NCI-H2196 (cell line): ENCODE measurements at regions not wholly inside any gene's neighbourhood (a gene's known extent, or its start where the extent isn't known, plus 50 kb on each side); places are given as distances from the start of the nearest gene placed in this dataset.

ENCODE experiments used
- DNase-seq: peaks from one replicate; lab custom pipeline; 2025; ENCODE audit not compliant: unreplicated experiment; lab: John Stamatoyannopoulos, UW

DNA sequence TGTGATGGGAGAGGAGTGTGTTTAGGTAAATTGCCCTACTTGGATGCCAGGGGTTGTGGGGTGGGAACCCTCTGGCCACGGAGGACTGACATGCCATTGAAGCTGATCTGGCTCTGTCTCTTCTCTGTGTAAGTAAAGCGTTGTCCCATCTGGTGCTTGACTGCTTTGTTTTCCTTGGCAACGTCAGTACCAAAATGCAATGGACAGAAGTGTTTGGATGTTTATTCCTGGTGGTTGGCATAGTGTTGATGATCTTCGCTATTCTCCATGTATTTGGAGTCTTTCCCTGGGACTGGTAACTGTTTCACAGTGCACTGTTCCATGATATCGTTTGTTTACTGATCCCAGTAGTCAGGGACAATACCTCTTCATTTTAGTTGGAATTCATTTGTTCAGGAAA lies 130.5 kb upstream of the MCTP2 start:
- DNase-seq = no peak

DNA sequence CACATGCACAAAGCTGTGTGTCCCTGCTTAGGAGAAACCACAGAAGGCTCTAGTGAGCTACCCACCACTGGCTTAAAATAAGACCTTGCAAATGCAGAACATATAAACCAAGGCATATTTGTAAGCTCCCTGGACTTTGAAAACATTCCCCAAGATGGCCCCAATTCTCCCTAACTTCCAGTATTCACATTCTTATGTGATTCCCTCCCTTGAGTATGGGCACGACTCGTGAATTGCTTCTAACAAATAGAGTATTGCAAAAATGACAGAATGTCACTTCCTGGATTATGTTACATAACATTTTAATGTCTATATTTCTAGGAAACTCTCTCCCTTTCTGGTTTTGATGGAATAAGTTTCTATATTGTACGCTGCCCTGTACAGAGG lies 131.8 kb upstream of the MCTP2 start:
- DNase-seq = no peak

DNA sequence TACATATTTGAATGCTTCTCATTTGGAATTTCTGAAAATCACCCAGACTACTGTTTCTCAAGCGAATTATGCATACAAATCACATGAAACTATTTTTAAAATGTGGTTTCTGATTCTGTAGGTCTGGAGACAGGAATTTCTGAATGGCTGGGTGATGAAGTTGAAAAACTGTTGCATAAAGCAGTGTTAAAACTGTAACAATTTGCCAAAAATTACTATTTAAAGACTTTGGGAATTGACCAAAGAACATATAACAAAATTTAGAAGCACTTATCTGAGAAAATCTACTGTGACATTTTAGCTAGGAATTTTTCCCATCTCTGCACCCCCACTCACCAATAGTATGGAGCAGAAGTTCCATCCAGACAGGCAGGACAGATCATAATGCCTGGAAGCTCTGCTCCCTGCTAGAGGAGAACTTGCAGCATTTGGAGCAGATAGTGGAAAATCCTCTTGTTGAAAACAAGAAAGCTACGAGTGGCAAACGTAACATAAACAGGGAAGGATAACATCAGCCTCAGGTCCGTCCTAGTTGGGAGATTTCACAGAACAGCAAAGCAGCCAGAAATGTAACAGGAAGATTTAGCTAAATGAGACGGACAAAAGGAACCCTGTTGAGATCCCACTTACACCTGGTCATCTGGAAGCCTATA lies 132.3 kb upstream of the MCTP2 start:
- DNase-seq = no peak

DNA sequence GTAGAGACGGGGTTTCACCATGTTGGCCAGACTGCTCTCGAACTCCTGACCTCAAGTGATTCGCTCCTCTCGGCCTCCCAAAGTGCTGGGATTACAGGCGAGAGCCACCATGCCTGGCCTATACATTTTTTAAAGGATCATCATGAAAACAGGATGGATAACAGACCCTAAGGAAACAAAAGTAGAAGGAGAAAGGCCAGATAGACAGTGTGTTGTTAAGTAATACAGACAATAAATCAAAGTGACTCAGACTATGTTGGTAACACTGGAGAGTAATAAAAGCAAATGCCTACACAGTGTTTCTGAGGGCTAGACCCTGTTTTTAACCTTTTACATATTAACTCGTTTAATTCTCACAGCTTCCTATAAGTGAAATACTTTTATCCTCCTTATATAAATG lies 133.8 kb upstream of the MCTP2 start:
- no peak for DNase-seq

DNA sequence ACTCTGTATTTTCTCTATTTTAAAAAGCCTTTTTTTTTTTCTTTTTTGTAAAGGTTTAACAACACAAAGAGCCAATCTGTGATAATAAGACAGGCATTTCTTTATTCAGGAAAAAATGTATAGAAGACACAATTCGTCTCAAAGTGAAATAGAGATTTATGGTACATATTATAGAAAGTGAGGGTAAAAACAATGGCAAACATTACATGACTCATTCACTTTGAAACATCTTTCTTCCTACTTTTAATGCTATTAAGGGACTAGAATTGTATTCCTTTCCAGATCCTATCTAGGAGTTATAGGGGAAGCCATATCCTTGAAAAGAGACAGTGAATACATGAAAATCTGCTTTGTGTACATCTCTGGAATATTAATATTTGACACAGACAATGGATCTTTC lies 137.1 kb upstream of the MCTP2 start:
- no peak for DNase-seq

DNA sequence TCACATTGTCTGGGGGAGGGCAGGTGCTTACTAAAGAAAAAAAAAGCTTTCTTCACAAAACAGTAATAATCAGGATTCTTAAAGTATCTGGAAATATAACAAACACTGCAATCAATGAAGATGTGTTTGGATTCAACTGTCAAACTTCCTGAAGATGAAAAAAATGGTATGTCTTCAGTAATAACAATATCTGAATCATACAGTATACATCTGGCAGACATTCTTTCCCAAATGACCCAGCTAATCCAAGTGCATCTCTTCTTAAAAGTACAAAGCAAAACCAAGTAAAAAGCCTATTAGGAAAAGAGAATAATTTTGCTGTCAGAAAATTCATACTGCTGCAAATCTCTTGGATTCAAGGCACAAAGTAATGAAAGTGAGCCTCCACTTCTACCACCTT lies 145.0 kb upstream of the MCTP2 start:
- DNase-seq = no peak

DNA sequence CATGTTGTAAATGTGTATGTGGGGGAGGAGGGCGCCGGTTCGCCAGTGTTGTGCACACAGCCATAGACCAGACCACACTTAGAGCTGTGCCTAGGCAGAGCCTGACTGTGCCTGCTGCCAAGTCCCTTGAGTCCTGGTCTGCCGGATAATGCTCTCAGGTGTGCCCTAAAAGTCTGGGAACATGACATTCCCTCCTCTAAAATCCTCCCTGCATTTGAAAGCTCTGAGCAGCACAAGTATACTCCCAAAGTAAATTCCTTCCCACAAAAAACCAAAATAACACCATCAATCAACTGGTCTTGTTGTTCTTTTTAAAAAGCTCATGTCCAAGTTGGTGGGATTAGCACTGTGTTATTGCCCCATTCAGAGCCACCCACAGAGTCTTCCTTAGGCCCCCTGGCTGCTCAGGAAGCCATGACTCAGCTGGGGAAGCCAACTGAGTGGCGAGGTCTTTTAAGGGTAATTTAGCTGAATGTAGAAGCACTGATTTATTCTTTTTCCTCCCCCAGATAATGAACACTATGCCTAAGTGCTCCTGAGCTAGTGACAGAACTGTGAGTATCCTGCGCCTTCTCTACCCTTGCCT lies 147.8 kb upstream of the MCTP2 start:
- DNase-seq = no peak

DNA sequence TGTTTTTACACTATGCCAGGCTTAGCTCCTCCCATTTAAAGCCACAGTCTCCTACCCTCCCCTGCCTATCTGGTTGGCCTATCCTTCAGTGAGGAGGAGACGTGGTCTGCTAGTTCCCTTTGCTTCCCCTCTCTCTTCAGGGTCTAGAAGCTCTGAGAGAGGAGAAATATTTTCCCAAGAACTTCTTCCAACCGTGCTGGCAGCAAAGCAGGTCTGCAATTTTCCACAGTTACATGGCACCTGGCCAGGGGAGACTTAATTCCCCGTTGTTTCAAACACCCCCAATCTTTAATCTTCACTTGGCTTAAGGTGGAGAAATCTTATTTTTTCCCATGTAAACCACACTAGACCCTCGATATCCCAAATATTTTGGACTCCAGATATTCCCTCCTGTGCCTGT lies 149.5 kb upstream of the MCTP2 start:
- no peak for DNase-seq

DNA sequence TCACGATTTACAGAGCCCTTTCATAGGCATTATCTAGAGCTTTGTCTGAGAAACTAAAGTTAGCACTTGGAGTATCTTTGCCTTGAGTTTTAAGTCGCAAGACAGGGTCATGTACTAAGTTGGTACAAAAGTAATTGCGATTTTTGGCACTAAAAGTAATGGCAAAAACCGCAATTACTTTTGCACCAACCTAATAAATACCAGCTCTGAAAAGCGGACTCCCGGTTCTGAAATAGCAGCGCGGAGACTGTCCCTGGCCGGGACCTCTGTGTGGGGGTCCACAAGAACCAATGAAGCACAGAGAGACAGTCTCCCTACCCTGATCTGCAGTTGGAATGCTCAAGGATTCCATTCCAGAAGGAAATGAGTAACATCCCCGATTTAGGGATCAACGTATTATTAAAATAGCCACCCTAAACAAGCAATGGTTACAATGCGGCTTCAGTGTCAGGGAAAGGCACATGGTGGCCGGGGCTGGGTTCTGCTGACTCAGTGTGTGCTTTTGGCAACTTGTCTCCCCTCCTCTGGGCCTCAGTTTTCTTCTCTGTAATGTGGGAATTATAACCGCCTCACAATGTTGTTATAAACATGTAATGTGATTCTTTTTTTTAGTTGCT lies 150.3 kb upstream of the MCTP2 start:
- DNase-seq = no peak

DNA sequence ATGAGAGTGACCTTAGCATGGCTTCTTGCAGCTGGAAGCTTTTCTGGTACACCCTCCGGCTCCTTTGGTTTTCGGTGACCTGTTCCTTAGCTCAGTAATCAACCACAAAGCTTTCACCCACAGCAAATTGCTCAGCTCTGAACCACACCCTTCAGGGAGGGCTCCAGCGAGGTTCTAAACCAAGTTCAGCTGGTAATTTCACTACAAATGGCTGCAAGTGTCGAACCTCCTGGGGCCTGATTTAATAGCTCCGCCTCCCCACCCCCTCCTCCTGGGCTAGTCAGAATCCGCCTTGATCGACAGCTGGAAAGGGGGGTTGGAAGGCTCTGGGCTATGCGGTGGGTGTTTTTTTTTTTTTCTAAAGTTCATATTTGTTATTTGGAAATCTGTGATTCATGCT lies 150.9 kb upstream of the MCTP2 start:
- DNase-seq = no peak

DNA sequence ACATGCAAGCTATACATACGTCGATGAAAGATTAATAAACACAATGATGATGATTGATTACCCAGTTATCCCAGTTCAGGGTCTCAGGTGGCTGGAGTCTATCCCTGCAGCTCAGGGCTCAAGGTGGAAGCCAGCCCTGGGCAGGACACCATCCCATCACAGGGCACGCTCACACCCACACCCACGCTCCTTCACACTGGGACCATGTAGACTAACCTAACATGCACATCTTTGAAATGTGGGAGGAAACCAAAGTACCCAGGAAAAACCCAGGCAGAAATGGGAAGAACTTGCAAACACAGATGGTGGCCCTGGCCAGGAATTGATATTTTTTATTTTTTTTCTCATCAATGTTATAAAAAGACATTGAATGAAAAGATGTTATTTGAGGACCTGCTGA lies 151.4 kb upstream of the MCTP2 start:
- no peak for DNase-seq

DNA sequence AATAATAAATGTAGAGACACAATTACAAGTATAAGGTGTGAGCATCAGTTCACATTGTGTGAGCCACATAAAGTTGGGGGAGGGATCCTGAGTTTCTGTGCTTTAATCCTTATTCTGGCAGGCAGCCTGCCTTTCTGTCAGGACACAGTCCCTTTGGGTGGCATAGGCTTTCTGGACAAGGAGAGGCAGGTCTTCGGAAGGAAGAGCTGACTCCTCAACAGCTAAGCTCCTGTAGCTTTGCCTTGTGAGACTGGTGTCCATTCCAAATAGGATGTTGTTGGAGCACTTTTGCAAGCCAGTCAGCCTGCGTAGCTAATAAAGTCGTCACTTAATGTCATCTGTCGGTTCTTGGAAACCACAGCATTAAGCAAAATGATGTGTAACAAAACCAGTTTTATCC lies 151.9 kb upstream of the MCTP2 start:
- no peak for DNase-seq

DNA sequence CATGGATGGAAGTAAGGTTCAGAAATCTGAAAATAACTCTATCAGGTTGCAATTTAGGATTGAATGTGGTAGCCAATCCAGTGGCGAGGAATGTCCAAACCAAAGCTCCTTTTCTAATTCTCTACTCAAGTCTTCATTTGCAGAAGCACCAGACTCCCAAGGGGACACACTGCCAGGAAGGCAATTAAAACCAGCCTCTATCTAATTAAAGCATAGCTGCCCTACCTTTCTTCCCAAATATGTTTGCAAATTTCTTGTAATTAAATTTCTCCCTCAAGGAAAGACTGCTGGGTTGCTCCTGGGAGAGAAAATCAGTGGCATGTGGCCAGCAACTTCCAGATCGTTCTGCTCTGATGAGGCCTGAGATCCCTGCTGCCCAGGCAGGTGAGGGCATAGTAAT lies 153.4 kb upstream of the MCTP2 start:
- DNase-seq = no peak

DNA sequence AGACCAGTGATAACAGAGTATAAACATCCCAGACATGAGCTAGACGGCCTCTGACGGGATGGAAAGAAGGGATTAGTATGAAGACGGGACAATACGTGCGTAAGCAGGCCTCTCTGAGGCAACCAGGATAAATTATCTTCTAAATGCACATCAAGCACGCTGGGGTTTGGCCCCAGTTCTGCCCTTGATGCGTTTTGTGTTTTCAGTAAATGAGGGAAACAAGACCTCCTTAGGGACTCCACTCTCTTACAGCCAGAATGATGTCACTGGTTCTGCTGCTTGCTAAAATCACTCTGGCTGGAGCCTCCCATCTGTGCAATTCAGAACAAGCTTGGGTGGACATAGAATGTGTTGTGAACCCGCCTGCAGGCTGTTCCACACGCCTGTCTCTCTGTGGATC lies 156.0 kb upstream of the MCTP2 start:
- DNase-seq = no peak

DNA sequence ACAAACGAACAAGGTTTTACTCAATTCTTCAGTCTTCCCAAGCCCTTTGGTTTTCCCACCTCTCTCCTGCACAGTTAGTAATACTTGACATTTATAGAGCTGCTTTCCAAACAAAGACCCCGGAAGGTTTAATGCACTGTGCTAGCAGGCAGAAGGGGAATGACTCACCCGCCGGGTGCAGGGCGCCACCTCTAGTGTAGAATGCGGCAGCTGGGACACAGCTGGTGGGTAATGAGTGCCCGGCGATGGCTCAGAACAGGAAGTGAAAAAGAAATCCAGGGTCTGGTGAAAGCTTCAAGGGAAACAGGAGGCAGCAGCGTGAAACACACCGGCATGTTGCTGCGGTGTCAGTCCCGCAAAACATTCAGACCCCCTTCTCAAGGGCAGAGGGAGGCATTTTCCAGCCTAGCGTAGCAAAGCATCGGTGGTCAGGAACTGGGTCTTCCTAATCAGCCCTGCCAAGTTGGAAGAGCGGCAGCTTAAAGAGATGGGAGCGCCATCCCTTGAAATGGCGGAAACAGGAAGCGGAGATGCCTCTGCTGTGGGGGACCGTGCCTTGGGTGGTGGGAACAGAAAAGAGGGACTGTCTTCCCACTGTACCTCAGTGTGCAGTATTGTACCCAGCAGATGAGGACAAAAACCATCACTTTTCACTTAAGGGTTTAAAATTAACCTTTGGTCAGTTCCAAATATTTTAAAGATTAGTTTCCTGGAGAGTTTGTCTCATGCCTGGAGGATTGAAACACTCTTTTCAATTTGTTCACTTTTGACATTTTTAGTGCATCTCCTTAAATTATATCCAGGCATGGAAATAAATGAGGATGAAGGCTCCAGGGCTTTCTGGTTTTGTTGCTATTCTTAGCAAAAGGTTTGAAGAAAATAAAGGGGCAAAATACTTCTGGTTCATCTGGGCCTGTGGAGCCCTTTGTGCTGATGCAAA lies 160.7 kb upstream of the MCTP2 start:
- DNase-seq = no peak

DNA sequence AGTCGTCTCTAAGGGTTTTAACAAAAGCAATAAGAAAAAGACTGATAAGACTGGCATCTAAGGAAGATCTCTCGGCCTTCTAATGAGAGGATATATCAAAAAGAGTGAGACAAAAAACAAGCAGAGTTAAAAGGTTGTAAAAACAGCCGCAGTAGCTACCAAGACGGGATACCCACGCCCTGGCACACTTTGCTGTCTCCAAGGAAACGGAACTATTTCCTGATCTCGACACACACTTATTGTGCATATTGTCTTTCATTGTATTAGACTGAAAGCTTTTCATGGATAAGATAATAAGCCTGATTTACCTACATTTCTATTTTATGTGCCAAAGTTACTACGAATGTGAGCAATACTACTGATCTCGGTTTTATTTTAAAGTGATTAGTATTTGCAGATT lies 161.5 kb upstream of the MCTP2 start:
- DNase-seq = no peak

DNA sequence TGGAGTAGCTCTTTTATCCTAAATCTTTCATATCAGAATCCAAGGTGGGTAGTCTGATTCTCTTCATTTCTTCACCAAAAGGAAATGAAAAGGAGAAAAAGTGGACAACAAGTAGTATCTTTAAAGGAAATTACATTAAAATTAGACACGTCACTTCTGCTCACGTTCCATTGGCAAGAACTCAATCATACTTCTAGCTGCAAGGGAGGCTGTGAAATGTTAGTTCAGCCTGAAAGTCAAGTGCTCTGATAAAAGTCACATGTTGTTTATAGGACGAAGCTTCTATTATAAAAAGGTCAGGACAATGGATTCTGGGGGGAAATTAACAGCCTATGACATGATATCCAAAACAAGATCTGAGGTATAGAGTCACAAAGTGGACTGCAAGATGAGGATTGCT lies 164.6 kb upstream of the MCTP2 start:
- DNase-seq = no peak

DNA sequence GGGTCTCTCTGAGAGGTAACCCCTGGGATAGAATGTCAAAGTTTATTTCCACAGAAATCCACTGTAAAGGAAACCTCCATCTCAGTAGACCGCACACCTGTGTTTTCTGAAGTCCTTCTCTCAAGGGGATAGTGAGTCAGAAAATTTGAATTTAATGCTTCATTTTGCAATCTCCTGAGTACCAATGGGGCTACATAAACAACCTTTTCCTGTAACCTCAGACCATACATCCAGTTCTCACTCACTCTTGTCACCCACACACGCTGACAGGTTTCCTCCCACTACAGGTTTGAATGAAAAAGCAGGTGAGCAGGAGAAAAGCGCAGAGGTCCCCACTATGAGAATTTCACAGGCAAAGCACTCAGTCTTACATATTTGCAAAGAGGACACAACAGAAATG lies 165.3 kb upstream of the MCTP2 start:
- no peak for DNase-seq

DNA sequence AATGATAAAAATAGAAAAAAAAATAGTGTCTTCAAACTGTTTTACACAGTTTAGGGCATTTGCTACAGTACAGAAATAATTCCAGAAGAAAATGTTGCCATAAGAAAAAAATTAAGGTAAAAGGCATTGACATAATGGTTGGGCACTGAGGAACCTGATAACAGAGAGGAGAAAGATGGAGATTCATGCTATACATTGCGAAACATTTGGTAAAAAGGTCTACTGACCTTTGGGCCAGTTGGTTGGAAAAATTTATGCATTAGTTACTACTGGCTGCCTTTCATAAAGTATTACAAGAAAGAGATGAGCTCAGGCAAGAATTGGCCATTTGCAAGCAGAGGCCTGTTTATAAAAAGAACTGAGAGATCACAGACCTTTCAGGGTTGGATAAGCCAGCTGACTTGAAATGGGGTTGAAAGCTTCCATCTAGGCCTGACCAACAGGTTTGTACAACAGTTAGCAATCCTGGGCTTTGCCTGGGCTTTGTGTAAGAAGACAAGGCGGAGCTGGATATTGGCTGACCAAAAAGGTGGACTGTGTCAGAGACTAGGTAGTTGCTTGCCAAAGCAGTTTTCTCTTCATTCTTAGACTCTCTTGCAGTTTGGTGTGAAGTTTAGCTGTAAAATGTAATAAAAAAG lies 166.6 kb upstream of the MCTP2 start:
- no peak for DNase-seq

DNA sequence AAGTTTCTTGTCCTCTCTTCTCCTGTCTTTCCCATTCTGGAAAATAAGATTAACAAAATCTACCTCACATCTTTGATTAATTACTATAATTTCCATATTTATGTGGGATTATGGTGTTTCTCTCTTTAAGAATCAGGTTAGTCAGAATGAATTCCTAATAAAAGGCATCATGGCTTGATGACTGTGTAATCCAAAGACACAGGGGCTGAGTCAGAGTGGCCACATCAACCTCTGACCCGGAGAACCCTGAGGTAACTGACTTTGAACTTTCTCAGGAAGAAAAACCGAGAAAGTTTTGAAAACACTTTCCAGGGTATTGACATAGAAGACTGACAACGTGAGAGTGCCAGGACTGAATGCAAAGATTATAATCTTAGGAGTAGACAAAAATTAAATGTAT lies 170.3 kb upstream of the MCTP2 start:
- no peak for DNase-seq

DNA sequence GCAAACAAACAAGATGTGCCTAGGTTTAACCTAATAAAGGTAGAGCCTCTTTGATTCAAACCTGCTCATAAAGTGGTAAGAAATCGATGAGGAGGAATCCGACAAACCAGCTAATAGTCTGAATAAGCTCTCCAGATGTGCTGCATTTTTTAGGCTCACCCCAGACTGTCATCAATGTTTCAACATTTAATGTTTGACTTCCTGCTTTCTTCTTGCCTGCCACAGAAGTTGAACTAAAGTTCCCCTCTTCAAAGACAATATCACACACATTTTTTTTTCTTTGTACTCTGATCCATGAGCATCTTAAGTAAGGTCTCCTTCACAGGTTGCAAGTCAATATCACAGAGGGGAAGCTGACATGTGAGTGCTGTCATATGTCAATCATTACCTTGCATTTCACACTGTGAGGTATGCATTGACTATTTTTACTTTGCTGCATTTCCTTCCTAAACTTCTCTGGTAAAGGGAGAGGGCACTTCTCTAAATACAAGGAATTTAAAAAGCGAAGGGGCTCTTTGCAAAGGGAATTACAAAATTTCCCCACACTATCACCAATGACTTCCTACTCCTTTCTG lies 172.3 kb upstream of the MCTP2 start:
- DNase-seq = no peak
